ENCODE measurements at regions not wholly inside any gene's neighbourhood (a gene's known extent, or its start where the extent isn't known, plus 50 kb on each side); places are given as distances from the start of the nearest gene placed in this dataset.

DNA sequence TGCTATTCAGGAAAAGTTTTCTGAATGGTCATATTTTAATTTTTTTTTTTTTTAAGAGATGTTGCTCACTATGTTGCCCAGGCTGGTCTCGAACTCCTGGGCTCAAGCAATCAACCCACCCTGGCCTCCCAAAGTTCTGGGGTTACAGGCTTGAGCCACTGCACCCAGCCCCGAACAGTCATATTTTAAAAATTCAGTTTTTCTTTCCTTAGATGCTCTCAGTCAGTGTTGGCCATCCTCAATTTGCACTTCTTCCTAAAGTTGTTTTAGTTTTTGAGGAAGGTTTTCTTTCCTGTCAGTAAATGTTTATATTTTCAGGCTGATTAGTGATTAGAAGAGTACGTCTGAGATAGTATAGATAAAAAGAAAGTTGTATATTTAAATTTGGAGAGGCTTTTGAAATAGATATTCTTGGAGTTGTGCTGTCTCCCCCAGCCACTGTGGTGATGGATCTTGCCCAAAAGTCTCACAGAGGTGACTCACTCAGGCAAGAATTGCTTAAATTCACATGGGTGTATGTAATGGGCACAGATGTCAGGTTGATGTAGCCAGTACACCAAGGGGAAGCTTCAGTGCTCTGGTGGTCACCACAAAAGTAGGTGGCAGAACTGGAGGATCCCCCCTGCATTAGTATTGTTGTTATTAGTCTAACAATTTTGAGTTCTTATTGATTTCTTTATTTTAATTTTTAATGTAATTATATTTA, 72.2 kb upstream of the ELOVL6 start:
- Histone ChIP-seq H3K9ac (ENCODE audit: low read length) (no peak overlapping the region), H3K4me3 (ENCODE audit: low read length) (no peak overlapping the region), H2AFZ (ENCODE audit: low read depth, low read length) (no peak overlapping the region), H3F3A (ENCODE audit: insufficient read depth, low read length, poor library complexity, severe bottlenecking) (no peaks in the 10 kb centered on the region), H3K4me2 (ENCODE audit: low read length) (no peak overlapping the region), H3K9me3 (ENCODE audit: low read length) (no peaks in the 10 kb centered on the region), H3K79me2 (replicated peaks; ENCODE audit: insufficient read depth, low read length) (no peaks in the 10 kb centered on the region), H3K27me3 (ENCODE audit: insufficient read depth, low read depth, low read length) (no peaks in the 10 kb centered on the region), H3K27ac (ENCODE audit: low read length) (no peak overlapping the region), H3K36me3 (ENCODE audit: insufficient read depth, low read length) (no peaks in the 10 kb centered on the region), H4K20me1 (ENCODE audit: insufficient read depth) (no peaks in the 10 kb centered on the region), H3K9me2 (ENCODE audit: insufficient read depth, low read length) (no peaks in the 10 kb centered on the region)
- TF ChIP-seq EP300 (conservative IDR thresholded peaks at IDR 0.05; ENCODE audit: poor library complexity, severe bottlenecking) = no peak
- TF ChIP-seq, protein P1, sequence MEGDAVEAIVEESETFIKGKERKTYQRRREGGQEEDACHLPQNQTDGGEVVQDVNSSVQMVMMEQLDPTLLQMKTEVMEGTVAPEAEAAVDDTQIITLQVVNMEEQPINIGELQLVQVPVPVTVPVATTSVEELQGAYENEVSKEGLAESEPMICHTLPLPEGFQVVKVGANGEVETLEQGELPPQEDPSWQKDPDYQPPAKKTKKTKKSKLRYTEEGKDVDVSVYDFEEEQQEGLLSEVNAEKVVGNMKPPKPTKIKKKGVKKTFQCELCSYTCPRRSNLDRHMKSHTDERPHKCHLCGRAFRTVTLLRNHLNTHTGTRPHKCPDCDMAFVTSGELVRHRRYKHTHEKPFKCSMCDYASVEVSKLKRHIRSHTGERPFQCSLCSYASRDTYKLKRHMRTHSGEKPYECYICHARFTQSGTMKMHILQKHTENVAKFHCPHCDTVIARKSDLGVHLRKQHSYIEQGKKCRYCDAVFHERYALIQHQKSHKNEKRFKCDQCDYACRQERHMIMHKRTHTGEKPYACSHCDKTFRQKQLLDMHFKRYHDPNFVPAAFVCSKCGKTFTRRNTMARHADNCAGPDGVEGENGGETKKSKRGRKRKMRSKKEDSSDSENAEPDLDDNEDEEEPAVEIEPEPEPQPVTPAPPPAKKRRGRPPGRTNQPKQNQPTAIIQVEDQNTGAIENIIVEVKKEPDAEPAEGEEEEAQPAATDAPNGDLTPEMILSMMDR (IDR thresholded peaks at IDR 0.05; ENCODE audit: poor library complexity, severe bottlenecking) = no peak
- TF ChIP-seq RAD21 (conservative IDR thresholded peaks at IDR 0.05) = no peak
- TF ChIP-seq POLR2AphosphoS5 (IDR thresholded peaks at IDR 0.05) = no peak

DNA sequence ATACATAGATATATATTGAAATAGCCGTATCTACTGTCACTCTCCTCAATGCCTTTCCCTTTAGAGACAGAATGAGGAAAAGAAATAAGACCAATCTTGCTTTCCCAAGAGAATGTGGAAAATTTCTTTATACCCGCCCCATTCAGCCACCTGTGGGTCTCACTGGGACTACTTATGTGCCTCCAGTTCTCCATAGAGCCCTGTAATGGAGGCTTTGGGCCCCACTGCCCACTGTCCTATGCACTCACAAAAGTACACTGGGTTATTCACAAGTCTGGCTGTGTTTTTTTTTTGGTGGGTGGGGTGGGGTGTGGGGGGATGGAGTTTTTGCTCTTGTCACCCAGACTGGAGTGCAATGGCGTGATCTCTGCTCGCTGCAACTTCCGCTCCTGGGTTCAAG, 70.4 kb upstream of the ELOVL6 start:
- Histone ChIP-seq H2AFZ (ENCODE audit: low read depth, low read length) (no peak overlapping the region), H3K27me3 (ENCODE audit: insufficient read depth, low read depth, low read length) (no peaks in the 10 kb centered on the region), H3K9me2 (ENCODE audit: insufficient read depth, low read length) (no peaks in the 10 kb centered on the region), H3K4me2 (ENCODE audit: low read length) (no peak overlapping the region), H3K36me3 (ENCODE audit: insufficient read depth, low read length) (no peaks in the 10 kb centered on the region), H3K9ac (ENCODE audit: low read length) (no peak overlapping the region), H3K9me3 (ENCODE audit: low read length) (no peaks in the 10 kb centered on the region), H3K79me2 (replicated peaks; ENCODE audit: insufficient read depth, low read length) (no peaks in the 10 kb centered on the region), H3F3A (ENCODE audit: insufficient read depth, low read length, poor library complexity, severe bottlenecking) (no peaks in the 10 kb centered on the region), H3K4me3 (ENCODE audit: low read length) (no peak overlapping the region), H3K27ac (ENCODE audit: low read length) (no peak overlapping the region), H4K20me1 (ENCODE audit: insufficient read depth) (no peaks in the 10 kb centered on the region)
- TF ChIP-seq POLR2AphosphoS5 (IDR thresholded peaks at IDR 0.05) = no peak
- TF ChIP-seq EP300 (conservative IDR thresholded peaks at IDR 0.05; ENCODE audit: poor library complexity, severe bottlenecking) = no peak
- no peak for TF ChIP-seq RAD21 (conservative IDR thresholded peaks at IDR 0.05)
- no peak for TF ChIP-seq EZH2 (IDR thresholded peaks at IDR 0.05; ENCODE audit: borderline replicate concordance, insufficient read depth, low read length, poor library complexity, severe bottlenecking)
- no peak for TF ChIP-seq MXI1 (conservative IDR thresholded peaks at IDR 0.05; ENCODE audit: poor library complexity, severe bottlenecking)
- TF ChIP-seq, protein P2, sequence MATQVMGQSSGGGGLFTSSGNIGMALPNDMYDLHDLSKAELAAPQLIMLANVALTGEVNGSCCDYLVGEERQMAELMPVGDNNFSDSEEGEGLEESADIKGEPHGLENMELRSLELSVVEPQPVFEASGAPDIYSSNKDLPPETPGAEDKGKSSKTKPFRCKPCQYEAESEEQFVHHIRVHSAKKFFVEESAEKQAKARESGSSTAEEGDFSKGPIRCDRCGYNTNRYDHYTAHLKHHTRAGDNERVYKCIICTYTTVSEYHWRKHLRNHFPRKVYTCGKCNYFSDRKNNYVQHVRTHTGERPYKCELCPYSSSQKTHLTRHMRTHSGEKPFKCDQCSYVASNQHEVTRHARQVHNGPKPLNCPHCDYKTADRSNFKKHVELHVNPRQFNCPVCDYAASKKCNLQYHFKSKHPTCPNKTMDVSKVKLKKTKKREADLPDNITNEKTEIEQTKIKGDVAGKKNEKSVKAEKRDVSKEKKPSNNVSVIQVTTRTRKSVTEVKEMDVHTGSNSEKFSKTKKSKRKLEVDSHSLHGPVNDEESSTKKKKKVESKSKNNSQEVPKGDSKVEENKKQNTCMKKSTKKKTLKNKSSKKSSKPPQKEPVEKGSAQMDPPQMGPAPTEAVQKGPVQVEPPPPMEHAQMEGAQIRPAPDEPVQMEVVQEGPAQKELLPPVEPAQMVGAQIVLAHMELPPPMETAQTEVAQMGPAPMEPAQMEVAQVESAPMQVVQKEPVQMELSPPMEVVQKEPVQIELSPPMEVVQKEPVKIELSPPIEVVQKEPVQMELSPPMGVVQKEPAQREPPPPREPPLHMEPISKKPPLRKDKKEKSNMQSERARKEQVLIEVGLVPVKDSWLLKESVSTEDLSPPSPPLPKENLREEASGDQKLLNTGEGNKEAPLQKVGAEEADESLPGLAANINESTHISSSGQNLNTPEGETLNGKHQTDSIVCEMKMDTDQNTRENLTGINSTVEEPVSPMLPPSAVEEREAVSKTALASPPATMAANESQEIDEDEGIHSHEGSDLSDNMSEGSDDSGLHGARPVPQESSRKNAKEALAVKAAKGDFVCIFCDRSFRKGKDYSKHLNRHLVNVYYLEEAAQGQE (IDR thresholded peaks at IDR 0.05; ENCODE audit: borderline replicate concordance) = no peak
- no peak for TF ChIP-seq SMC3 (conservative IDR thresholded peaks at IDR 0.05; ENCODE audit: poor library complexity)
- TF ChIP-seq TAF1 (IDR thresholded peaks at IDR 0.05; ENCODE audit: low read depth) = no peak
- TF ChIP-seq, protein P1 (IDR thresholded peaks at IDR 0.05; ENCODE audit: poor library complexity, severe bottlenecking) = no peak

Data from neural cell (in vitro differentiated cells).